Upper lobe of left lung (tissue), 4 donors: ENCODE measurements at regions not wholly inside any gene's neighbourhood (a gene's known extent, or its start where the extent isn't known, plus 50 kb on each side); places are given as distances from the start of the nearest gene placed in this dataset.

Experiments
- EP300 ChIP-seq, 4 donors: sonication (generic); formaldehyde crosslinking; IDR thresholded peaks; one replicate each; pipeline ENCODE4 v1.5.1; 2017; ENCODE audit warnings: antibody characterized with exemption in 4 of 4, control low read depth in 2 of 4
- TF ChIP-seq, protein P1 (sequence below), 6 experiments: fragments of 450-650 bp in 4 of 6; fragments of 200-600 bp in 2 of 6; sonication (generic) in 2 of 6; IDR thresholded peaks; one replicate each; pipeline ENCODE4 v1.5.1; 2016 to 2019; ENCODE audit warnings: antibody characterized with exemption in 6 of 6

DNA sequence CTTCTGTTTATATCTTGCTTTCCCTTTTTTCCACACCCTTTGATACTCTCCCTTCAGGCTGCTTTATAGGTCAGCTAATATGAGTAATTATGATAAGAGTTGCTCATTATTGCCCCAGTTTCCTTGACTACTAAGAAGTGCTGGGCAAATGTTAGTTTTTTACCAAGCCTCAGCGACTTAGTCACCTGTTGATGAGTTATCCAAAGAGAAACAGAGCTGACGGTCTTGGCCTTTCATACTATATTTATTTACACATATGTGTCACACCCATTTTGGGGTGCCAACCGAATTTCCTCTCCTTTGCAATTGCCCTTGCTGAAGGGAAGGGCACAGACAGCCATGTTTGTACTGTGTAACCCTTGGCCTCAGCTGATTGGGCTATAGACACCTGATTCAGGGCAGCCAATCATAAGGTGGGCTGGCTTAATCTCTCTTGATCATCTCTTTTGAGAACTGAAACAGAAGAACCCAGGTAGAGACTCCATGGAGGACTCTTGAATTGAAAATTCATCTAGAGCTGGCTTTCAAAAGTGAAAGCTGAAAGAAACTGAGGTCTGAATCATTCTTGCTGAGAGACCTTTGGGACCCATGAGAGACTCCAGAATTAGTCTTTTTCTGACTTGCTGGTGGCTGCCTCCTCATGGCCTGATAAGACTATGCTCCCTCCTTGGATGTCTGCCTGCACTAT lies 111.7 kb upstream of the RPS6KA3 start:
- TF ChIP-seq, protein P1, sequence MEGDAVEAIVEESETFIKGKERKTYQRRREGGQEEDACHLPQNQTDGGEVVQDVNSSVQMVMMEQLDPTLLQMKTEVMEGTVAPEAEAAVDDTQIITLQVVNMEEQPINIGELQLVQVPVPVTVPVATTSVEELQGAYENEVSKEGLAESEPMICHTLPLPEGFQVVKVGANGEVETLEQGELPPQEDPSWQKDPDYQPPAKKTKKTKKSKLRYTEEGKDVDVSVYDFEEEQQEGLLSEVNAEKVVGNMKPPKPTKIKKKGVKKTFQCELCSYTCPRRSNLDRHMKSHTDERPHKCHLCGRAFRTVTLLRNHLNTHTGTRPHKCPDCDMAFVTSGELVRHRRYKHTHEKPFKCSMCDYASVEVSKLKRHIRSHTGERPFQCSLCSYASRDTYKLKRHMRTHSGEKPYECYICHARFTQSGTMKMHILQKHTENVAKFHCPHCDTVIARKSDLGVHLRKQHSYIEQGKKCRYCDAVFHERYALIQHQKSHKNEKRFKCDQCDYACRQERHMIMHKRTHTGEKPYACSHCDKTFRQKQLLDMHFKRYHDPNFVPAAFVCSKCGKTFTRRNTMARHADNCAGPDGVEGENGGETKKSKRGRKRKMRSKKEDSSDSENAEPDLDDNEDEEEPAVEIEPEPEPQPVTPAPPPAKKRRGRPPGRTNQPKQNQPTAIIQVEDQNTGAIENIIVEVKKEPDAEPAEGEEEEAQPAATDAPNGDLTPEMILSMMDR (IDR thresholded peaks at IDR 0.05) = no peak
- no peak for TF ChIP-seq EP300 (IDR thresholded peaks at IDR 0.05)
